ENCODE measurements at regions not wholly inside any gene's neighbourhood (a gene's known extent, or its start where the extent isn't known, plus 50 kb on each side); places are given as distances from the start of the nearest gene placed in this dataset.

DNA sequence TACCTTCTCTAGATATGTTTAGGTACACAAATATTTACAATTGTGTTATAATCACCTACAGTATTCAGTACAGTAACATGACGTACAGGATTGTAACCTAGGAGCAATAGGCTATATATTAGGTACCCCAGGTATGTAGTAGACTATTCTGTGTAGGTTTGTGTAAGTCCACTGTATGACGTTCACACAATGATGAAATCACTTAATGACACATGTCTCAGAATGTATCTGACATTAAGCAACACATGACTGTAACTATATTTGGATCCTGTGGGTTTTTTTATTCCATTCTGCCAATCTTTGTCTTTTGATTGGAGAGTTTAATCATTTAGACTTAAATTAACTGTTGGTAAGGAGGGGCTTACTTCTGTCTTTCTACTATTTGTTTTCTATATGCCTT lies 52.1 kb downstream of the STYXL2 start:
- DNase-seq: no peak

DNA sequence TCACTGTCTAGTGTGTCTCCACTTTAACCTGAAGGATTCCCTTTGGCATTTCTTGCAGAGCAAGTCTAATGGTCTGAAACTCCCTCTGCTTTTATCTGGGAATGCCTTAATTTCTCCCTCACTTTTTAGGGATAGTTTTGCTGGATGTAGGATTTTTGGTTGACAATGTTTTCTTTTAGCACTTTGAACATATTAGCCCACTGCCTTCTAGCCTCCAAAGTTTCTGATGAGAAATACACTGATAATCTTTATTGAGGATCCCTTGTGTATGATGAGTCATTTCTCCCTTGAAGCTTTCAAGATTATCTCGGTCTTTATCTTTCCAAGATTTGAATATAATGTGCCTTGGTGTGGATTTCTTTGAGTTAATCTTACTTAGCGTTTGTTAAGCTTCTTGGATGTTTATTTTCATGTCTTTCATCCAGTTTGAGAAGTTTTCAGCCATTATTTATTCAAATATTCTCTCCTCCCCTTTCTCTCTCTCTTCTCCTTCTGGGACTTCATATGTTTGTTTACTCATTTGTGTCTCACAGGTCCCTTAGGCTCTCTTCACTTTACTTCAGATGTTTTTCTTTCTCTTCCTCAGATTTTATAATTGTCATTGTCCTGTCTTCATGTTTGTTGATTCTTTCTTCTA lies 53.1 kb downstream of the STYXL2 start:
- DNase-seq: no peak

DNA sequence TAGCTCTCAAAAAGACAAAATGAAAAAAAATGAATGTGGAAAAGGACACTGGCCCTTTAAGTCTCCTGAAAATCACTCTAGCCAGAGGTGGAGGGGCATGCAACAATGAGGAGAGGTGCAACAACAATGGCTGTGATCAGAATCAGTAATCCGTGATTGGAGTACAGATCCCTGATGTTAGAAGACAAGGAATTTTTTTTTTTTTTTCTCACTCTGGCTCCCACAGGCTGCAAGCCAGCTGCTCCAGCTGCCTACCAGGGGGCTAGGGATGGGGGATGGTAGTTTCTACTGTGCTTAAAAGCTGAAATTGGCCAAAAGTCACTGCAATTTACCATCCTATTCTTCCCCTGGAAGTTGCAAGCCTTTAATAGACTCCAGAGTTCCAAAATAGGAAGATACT lies 54.5 kb downstream of the STYXL2 start:
- DNase-seq: peak; percentile 44

DNA sequence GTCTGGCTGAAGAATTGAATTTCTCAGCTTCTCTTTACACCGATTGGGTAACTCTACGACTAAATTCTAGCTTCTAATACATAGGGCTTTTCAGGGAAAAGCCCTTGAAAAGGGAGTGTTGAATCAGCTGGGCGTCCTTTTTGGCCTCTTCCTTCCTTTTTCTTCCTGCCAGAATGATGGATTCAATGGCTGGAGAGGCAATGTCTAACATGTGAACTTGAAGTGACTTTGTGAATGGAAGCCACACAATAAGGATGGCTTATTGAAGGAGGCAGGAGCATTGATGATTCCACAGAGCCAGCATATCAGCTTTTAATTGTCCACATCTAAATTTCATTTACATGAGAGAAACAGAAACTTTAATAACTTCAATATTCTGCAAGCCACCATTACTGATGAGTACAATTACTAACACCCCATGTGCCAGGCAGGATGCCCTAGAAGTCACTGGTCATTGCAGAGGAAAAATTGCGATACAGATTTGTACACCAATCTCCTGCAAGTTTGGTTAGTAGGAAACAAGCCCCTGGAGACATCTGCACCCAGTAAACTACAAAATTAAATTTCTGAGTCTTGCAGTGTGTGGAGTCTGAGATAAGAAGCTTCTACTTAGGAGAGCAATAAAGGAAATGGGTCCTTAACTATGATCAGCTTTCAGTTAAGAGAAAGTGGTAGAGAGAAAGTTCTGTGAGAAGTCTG lies 56.1 kb downstream of the STYXL2 start:
- no peak for DNase-seq

DNA sequence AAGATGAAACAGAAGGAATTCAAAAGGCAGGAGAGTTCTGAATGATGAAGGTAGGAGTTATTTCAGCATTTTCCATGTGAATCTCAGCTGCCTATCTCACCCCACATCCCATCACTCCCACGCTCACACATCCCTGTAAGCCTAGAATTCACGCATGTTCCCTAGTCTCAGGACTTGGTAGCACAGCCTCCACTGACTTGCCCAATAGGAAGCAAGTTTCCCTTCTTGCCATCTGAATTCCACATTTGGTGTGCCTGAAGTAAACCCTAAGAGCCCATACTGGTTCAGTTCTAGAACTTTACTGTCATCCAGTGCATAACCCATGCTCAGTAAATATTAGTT lies 56.6 kb downstream of the STYXL2 start:
- DNase-seq: no peak

DNA sequence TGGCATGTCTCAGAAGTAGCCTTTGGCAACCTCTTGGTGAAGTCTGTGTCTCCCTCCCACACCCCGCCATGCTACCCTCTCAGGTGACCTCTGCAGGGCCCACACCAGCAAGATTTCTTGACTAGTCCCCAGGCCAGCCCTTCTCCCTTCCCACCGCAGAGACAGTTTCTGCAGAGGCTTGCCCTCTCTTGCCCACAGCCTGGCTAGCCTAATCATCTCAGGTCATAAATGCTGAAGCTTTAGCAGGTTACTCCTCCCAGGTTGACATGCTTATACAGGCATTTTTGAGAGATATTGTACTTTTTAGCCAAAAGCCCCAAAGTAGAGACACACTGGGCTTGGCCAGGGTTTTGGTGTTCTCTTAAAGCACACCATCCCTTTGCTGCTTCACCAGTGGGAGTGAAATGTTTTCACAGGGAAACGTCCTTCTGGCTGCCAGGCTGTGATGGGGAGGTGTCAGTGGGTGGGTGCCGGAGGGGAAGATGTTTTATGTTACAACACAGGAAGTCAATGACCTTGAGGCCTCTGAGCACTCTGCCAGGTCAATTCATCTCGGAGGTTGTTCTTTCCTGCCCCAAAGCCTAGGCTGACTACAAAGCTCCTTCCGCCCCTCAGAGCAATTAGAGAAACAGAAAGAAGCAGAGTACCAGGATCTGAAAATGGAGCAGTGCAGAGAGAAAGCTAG lies 58.5 kb downstream of the STYXL2 start:
- DNase-seq: no peak

DNA sequence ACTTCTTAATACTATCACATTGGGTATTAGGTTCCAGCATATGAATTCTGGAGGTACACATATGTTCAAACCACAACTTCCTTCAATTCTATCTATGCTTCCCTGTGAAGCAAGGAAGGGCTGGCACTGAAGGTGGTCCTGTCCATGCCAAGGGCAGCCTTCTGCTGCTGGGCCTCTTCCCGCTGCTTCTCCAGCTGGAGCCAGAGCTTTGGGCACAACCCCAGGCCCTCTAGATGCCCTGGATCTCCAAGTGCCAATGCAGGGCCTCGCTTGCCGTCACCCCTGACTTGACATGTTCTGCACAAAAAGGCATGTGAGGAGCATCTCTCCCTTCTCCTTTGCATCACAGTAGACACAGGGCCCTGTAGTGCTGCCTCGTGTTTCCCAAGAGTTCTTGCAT lies 62.6 kb downstream of the STYXL2 start:
- no peak for DNase-seq

DNA sequence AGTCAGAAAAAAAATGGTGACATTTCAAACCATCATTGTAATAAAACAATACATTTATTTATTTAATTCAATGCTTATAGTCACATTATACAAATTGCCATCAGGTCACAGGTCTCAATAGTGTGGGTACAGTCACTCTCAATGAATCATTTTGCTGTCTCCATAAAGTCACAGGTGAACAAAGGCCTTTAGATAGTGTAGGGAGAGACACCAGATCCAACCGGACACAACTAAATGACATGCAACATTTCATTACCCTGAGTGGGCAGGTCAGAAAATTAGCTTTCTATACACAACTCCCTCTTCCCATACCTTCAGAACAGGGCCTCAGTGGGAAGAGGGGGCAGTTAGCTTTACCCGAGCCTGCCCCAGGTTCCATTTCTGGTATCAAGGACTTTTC lies 63.2 kb downstream of the STYXL2 start:
- DNase-seq: no peak

DNA sequence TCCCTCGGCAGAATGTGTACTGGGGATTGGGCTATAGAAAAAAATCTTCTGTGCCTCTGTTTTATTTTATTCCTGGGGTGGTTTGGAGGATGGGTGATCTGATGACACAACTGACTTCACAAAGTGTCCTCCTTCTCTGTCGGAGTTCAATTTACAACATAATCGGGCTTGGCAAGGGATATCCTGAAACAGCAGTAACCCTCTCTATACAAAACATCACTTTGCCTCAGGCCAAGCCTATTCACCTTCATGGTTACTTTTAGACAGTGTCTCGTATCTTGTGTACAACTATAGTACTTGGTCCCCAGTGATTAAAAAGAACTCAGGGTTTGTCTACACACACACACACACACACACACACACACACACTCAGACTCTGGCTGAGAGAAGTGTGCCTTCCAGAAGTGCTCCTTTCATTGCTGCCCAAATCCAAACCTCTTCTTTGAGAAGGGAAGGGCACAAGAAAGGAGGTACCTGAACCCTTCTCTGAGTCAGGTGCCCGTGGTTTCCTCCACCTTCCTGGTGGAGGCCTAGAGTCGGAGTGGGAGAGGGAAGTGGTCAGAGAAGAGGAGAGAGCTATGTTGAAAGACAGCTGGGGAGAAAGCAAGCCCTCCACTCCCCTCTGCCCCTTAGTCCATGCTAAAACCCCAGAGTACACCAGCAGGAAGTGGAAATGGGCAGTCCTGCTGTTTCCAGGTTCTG lies 62.4 kb upstream of the POU2F1 start:
- no peak for DNase-seq

DNA sequence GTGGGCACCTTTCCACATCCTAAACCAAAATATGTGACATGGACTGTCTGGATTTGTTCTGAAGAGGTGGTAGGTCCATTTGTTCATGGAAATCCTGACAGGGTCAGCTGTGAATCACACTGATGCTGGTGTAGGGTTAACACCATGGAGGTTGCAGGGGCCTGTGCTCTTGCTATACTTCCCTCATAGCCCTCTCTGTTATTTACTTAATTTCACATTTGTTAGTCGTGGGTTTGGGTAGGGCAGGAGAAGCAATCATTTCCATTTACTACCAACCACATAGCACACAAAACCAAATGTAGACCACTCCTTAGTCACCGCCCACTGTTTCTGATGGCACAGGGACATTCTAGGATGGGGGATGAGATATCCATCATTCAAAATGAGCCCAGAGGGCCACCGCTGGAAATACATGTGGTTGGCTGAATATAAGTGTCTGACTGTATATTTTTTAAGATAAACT lies 61.8 kb upstream of the POU2F1 start:
- no peak for DNase-seq

DNA sequence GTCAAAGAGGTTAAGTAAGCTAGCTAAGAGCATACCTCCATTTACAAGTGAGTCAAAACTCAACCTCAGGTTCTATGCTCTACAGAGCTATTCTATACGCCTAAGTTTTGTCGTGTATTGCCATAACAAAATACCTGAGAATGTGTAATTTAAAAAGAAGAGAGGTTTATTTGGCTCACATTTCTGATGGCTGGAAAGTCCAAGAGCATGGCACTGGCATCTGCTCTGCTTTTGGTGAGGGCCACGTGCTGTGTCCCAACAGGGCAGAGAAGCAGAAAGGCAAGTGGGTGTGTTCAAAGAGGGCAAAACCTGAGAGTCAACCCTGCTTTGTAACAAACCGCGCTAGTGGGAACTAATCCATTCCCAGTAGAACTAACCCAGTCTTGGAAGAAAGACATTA lies 60.9 kb upstream of the POU2F1 start:
- DNase-seq: no peak

DNA sequence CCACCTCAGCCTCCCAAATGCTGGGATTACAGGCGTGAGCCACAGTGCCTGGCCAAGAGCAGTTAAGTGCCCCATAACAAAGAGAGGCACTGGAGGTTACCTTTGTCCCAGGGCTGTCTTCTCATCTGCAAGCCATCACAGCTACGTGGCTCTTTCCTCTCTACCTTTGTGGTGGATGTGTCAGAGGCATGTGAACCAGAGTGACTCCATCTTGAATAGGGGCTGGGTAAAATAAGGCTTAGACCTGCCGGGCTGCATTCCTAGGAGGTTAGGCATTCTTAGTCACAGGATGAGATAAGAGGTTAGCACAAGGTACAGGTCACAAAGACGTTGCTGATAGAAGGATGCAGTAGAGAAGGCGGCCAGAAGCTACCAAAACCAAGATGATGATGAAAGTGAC lies 59.4 kb upstream of the POU2F1 start:
- no peak for DNase-seq

DNA sequence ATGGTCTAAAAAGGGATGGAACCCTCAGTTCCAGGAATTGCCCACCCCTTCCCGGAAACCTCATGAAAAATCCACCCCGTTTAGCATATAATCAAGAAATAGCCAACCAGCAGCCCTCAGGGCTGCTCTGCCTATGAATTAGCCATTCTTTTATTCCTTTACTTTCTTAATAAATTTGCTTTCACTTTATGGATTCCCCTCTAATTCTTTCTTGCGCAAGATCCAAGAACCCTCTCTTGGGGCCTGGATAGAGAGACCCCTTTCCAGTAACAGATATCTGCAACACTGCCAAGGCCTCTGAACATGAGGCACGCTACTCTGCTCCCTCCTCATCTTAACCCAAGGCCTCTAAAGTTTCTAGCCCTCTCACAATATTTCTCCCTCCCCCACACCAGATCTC lies 58.9 kb upstream of the POU2F1 start:
- DNase-seq: no peak

DNA sequence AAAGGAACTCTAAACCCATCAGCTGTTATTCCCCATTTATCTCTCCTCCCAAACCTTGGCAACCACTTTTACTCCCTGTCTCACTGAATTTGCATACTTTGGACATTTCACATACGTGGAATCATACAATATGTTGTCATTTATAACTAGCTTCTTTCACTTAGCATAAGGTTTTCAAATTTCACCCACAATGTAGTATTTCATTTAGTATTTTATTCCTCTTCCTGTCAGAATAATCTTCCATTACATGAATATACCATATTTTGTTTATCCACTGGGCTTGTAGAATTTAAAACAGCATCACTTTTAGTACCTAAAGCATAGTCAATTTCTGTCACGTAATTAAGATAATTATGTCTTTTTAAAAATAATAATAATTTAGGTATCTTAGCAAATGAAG lies 55.5 kb upstream of the POU2F1 start:
- DNase-seq: no peak

DNA sequence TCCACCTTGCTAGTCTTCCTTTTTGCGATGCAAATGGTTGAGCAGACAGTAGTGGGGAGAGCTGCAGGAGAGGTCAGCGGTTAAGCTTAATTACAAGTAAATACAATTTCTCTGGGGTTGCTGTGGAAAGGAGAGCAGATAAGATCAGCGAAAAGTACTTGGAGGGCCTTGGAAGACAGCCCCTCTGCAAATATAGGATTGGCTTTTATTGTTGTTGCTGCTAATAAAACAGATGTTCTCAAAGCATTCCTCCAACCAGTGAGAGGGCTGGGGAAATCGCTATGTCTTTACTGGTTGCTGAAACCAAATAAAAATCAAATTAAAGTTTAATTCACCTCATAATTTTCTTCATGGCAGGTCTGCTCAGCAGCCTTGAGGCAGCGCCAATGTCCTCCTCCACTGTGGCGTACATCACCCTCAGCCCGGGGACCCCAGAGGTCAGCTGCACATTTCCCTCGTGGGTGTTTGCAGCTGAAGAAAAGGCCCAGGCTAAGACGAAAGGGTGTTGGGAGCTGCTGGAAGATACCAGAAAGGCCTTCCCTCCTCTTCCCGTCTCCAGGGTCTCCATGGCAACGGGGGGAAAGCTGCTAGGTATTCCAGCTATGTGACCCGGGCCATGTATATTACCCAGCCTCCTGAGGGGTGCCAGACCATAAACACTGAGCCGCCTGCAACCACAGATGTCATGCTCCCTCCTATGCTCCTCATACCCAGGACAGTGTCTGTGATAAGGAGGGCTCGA lies 54.6 kb upstream of the POU2F1 start:
- DNase-seq: peak; percentile 57

DNA sequence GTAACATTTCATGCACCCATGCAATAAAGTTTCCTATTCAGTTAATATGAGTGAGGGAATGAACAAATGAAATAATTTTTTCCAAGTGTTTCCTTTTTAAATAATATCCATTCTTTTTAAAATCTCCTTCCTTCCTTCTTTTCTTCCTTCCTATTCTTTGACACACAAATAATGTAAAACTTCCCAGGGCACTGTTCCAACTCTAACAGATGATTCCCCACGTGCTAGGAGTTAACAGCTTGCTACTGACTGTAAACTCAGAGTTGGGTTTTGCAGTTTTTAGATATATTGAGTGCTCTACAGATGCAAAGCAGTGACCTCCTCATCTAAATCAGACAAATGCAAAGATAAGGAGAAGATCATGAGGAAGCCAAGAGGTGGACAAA lies 54.0 kb upstream of the POU2F1 start:
- DNase-seq: peak; percentile 57

DNA sequence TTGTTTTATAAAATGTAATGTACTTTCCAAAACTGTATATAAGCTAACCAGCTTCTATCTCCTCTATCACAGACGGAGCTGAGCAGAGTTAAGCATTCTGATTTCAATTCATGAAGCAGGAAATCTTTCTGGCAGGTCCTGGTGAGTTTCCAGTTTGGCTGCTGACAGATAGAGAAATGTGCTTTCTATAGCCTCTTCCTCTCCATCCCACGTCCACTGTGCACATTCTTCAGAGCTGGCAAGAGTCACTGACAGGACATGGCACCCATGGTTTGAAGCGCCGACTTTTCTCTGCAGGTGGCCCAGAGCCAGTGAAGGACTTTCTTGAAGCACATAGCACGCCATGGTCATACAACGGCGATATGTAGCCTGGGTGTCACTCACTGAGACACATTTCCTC lies 52.3 kb upstream of the POU2F1 start:
- no peak for DNase-seq

DNA sequence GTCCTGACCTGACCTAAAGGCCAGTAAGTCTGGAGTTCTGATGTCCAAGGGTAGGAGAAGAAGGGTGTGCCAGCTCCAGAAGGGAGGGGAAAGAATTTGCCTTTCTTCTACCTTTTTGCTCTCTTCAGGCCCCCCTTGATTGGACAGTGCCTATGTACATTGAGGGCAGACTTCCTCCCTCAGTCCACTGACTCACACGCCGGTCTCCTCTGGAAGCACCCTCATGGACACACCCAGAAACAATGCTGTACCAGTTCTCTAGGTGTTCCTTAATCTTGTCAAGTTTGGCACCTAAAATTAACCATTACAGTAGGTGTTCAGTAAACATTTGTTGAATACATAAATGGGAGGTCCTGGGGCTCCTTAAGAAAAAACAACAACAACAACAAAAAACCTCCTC lies 51.0 kb upstream of the POU2F1 start:
- no peak for DNase-seq

Measured in NCI-H2171 treated with DMSO at 0.1 percent for 48 hours (cell line).